HL-60 (cell line): ENCODE measurements at regions not wholly inside any gene's neighbourhood (a gene's known extent, or its start where the extent isn't known, plus 50 kb on each side); places are given as distances from the start of the nearest gene placed in this dataset.

Experiments used
- DNase-seq, 2 experiments: peaks; one replicate each; pipeline ENCODE4 v3.0.0-alpha.2; 2010 to 2020; ENCODE audit warnings: low read depth in 1 of 2, low spot score in 1 of 2
- H3K27ac ChIP-seq: fragments of 250-450 bp; sonication (Bioruptor Pico); replicated peaks from 2 replicates; pipeline ENCODE4 v1.5.1; 2020; ENCODE audit warnings: mild to moderate bottlenecking, moderate library complexity
- H3K27me3 ChIP-seq: fragments of 250-450 bp; sonication (Bioruptor Pico); 2 replicates; pipeline ENCODE4 v1.5.1; 2021; ENCODE audit warnings: mild to moderate bottlenecking, moderate library complexity; ENCODE audit not compliant: insufficient read depth, poor library complexity, severe bottlenecking
- H3K4me3 ChIP-seq: replicated peaks from 2 replicates; pipeline ENCODE4 v1.5.1; 2011; ENCODE audit warnings: mild to moderate bottlenecking, control low read depth, low read length; ENCODE audit not compliant: insufficient read depth
- CTCF ChIP-seq: IDR thresholded peaks from one replicate; pipeline ENCODE4 v1.5.1; 2011; ENCODE audit warnings: low read length, control low read depth, inconsistent platforms; ENCODE audit not compliant: insufficient read depth
- GABPA ChIP-seq: IDR thresholded peaks from 2 replicates; pipeline ENCODE4 v1.6.1; 2012; ENCODE audit warnings: low read depth
- POLR2AphosphoS5 ChIP-seq: IDR thresholded peaks from 2 replicates; pipeline ENCODE4 v1.6.1; 2012; ENCODE audit warnings: low read depth
- SPI1 ChIP-seq: IDR thresholded peaks from 2 replicates; pipeline ENCODE4 v1.6.1; 2012; ENCODE audit warnings: low read depth, mild to moderate bottlenecking, borderline replicate concordance
- TF ChIP-seq, protein P1 (sequence below): IDR thresholded peaks from 2 replicates; pipeline ENCODE4 v1.6.1; 2012; ENCODE audit warnings: low read depth; ENCODE audit not compliant: insufficient replicate concordance

- Histone ChIP-seq H3K27me3 (no peaks in the 10 kb centered on the region), H3K4me3 (no peak overlapping the region), H3K27ac (no peak overlapping the region)
- no peak for DNase-seq
- TF ChIP-seq GABPA = no peak
- TF ChIP-seq, protein P1, sequence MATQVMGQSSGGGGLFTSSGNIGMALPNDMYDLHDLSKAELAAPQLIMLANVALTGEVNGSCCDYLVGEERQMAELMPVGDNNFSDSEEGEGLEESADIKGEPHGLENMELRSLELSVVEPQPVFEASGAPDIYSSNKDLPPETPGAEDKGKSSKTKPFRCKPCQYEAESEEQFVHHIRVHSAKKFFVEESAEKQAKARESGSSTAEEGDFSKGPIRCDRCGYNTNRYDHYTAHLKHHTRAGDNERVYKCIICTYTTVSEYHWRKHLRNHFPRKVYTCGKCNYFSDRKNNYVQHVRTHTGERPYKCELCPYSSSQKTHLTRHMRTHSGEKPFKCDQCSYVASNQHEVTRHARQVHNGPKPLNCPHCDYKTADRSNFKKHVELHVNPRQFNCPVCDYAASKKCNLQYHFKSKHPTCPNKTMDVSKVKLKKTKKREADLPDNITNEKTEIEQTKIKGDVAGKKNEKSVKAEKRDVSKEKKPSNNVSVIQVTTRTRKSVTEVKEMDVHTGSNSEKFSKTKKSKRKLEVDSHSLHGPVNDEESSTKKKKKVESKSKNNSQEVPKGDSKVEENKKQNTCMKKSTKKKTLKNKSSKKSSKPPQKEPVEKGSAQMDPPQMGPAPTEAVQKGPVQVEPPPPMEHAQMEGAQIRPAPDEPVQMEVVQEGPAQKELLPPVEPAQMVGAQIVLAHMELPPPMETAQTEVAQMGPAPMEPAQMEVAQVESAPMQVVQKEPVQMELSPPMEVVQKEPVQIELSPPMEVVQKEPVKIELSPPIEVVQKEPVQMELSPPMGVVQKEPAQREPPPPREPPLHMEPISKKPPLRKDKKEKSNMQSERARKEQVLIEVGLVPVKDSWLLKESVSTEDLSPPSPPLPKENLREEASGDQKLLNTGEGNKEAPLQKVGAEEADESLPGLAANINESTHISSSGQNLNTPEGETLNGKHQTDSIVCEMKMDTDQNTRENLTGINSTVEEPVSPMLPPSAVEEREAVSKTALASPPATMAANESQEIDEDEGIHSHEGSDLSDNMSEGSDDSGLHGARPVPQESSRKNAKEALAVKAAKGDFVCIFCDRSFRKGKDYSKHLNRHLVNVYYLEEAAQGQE = no peak
- TF ChIP-seq POLR2AphosphoS5 = no peak
- TF ChIP-seq SPI1 = no peak
- TF ChIP-seq CTCF = no peak
These were observed 94.6 kb upstream of the SLC30A5 start for GRCh38 chr5:68999181-68999580.

- DNase-seq = no peak
- Histone ChIP-seq H3K4me3 (no peak overlapping the region), H3K27me3 (no peaks in the 10 kb centered on the region), H3K27ac (no peak overlapping the region)
- TF ChIP-seq CTCF (no peak), SPI1 (no peak), GABPA (no peak), POLR2AphosphoS5 (no peak)
- TF ChIP-seq, protein P1 = no peak
These were observed 93.4 kb upstream of the SLC30A5 start for GRCh38 chr5:69000216-69000919.

- Histone ChIP-seq H3K27ac (no peak overlapping the region), H3K27me3 (no peaks in the 10 kb centered on the region), H3K4me3 (no peak overlapping the region)
- TF ChIP-seq, protein P1 = no peak
- TF ChIP-seq GABPA (no peak), CTCF (no peak), SPI1 (no peak), POLR2AphosphoS5 (no peak)
- no peak for DNase-seq
These were observed 92.9 kb upstream of the SLC30A5 start for GRCh38 chr5:69000949-69001348.
